Thyroid gland (tissue), 4 donors: ENCODE measurements at regions not wholly inside any gene's neighbourhood (a gene's known extent, or its start where the extent isn't known, plus 50 kb on each side); places are given as distances from the start of the nearest gene placed in this dataset.

Source experiments
- POLR2A ChIP-seq, 2 donors: fragments of 450-650 bp; IDR thresholded peaks; one replicate each; pipeline ENCODE4 v1.6.1; 2017; ENCODE audit warnings: antibody characterized with exemption in 2 of 2, mild to moderate bottlenecking in 2 of 2, moderate library complexity in 1 of 2
- TF ChIP-seq, protein P1 (sequence below), 6 experiments: fragments of 200-600 bp in 3 of 6; fragments of 450-650 bp in 3 of 6; sonication (generic) in 3 of 6; IDR thresholded peaks; one replicate each; pipeline ENCODE4 v1.5.1; 2016 to 2019; ENCODE audit warnings: antibody characterized with exemption in 6 of 6, mild to moderate bottlenecking in 2 of 6, inconsistent platforms in 1 of 6, moderate library complexity in 1 of 6

DNA sequence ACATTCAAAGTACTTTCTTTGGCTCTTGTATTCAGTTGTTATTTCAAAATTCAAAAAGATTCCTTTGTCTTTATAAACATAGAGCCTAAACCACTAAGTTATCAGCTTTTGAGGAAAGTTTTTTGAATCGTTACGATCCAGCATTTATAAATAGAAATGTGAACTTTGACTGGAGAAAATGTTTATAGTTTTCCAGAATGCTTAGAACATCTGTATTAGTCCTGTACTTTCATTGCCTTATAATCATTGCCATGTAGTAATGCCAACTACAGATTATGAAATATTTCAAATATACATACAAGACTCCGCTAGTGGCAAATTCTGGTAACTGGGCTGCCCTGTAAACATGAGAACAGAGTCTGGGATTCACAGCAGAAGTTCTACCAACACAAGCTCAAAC lies 191.3 kb upstream of the PRKCQ start:
- TF ChIP-seq, protein P1, sequence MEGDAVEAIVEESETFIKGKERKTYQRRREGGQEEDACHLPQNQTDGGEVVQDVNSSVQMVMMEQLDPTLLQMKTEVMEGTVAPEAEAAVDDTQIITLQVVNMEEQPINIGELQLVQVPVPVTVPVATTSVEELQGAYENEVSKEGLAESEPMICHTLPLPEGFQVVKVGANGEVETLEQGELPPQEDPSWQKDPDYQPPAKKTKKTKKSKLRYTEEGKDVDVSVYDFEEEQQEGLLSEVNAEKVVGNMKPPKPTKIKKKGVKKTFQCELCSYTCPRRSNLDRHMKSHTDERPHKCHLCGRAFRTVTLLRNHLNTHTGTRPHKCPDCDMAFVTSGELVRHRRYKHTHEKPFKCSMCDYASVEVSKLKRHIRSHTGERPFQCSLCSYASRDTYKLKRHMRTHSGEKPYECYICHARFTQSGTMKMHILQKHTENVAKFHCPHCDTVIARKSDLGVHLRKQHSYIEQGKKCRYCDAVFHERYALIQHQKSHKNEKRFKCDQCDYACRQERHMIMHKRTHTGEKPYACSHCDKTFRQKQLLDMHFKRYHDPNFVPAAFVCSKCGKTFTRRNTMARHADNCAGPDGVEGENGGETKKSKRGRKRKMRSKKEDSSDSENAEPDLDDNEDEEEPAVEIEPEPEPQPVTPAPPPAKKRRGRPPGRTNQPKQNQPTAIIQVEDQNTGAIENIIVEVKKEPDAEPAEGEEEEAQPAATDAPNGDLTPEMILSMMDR (IDR thresholded peaks at IDR 0.05) = no peak
- no peak for TF ChIP-seq POLR2A (IDR thresholded peaks at IDR 0.05)
